Liver (tissue), 3 donors: ENCODE measurements at regions not wholly inside any gene's neighbourhood (a gene's known extent, or its start where the extent isn't known, plus 50 kb on each side); places are given as distances from the start of the nearest gene placed in this dataset.

Source experiments
- EGR1 ChIP-seq, 2 donors: IDR thresholded peaks; 2 replicates each; pipeline ENCODE4 v1.6.1; 2016 to 2018; ENCODE audit warnings: antibody characterized with exemption in 2 of 2, low read depth in 2 of 2
- FOXA1 ChIP-seq: IDR thresholded peaks from 2 replicates; pipeline ENCODE4 v1.6.1; 2016; ENCODE audit warnings: antibody characterized with exemption
- GABPA ChIP-seq, 2 donors: IDR thresholded peaks in 1 of 2; conservative IDR thresholded peaks in 1 of 2; 2 replicates each; pipeline ENCODE4 v1.6.1; 2016; ENCODE audit warnings: antibody characterized with exemption in 2 of 2, mild to moderate bottlenecking in 1 of 2, moderate library complexity in 1 of 2
- HNF4A ChIP-seq, 2 donors: conservative IDR thresholded peaks; 2 replicates each; pipeline ENCODE4 v1.6.1; 2016; ENCODE audit warnings: antibody characterized with exemption in 2 of 2, mild to moderate bottlenecking in 2 of 2
- JUND ChIP-seq, 2 donors: IDR thresholded peaks; 2 replicates each; pipeline ENCODE4 v1.6.1; 2016; ENCODE audit warnings: antibody characterized with exemption in 2 of 2
- RAD21 ChIP-seq, 2 donors: IDR thresholded peaks; 2 replicates each; pipeline ENCODE4 v1.6.1; 2016; ENCODE audit warnings: antibody characterized with exemption in 2 of 2, mild to moderate bottlenecking in 2 of 2
- RXRA ChIP-seq, 2 donors: IDR thresholded peaks; 2 replicates each; pipeline ENCODE4 v1.6.1; 2017 to 2018; ENCODE audit warnings: antibody characterized with exemption in 2 of 2, mild to moderate bottlenecking in 1 of 2
- SP1 ChIP-seq: IDR thresholded peaks from 2 replicates; pipeline ENCODE4 v1.6.1; 2018; ENCODE audit warnings: antibody characterized with exemption, mild to moderate bottlenecking
- TAF1 ChIP-seq: conservative IDR thresholded peaks from 2 replicates; pipeline ENCODE4 v1.6.1; 2016; ENCODE audit warnings: antibody characterized with exemption, mild to moderate bottlenecking
- TF ChIP-seq, protein P1 (sequence below): fragments of 150-350 bp; IDR thresholded peaks from 2 replicates; pipeline ENCODE4 v1.5.1; 2017; ENCODE audit warnings: improper control_type of control experiment, low read depth, low read length; ENCODE audit not compliant: missing input control
- TF ChIP-seq, protein P2 (sequence below): IDR thresholded peaks from 2 replicates; pipeline ENCODE4 v1.6.1; 2016; ENCODE audit warnings: antibody characterized with exemption
- TF ChIP-seq, protein P3 (sequence below): IDR thresholded peaks from 2 replicates; pipeline ENCODE4 v1.6.1; 2016; ENCODE audit warnings: antibody characterized with exemption
- donor health status: healthy.
- donor health status: healthy.

DNA sequence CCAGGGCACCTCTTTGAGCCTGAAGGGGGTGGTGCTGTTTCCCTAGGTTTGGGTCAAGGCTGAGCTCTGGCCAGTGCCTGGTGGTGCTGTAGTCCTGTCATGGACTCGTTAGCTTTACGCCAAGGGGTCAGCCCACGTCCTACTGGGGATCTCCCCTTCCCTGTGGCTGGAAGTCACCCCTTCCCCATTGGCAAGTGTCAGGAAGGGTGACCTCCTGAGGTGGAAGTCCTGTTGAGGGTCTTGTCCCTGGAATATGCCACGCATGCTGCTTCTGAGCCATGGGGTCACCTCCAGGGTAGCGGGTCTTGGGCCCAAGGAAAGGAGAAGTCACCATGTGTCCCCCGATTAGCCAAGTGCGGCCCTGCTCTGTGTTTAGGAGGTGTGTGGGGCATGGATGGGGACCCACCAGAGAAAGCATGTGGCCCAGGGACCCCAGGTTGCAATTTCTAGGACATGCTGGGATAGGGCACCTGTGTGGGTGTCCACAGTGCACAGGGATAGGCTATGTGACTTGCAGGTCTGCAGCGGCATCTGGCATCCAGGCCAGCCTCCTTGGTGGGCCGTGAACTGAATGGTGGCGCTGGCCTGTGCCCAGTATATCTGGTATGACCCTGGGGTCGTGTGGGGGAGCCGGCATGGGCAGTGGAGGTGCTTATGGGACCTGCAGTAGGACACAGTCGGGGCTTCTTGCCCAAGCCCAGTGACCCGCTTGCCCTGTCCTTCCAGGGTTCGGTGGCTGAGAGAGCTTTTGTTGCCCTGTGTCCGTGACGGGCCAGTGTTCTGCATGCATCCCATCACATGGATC is 226.7 kb downstream of the SNRPN start:
- TF ChIP-seq, protein P1, sequence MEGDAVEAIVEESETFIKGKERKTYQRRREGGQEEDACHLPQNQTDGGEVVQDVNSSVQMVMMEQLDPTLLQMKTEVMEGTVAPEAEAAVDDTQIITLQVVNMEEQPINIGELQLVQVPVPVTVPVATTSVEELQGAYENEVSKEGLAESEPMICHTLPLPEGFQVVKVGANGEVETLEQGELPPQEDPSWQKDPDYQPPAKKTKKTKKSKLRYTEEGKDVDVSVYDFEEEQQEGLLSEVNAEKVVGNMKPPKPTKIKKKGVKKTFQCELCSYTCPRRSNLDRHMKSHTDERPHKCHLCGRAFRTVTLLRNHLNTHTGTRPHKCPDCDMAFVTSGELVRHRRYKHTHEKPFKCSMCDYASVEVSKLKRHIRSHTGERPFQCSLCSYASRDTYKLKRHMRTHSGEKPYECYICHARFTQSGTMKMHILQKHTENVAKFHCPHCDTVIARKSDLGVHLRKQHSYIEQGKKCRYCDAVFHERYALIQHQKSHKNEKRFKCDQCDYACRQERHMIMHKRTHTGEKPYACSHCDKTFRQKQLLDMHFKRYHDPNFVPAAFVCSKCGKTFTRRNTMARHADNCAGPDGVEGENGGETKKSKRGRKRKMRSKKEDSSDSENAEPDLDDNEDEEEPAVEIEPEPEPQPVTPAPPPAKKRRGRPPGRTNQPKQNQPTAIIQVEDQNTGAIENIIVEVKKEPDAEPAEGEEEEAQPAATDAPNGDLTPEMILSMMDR: no peak
- TF ChIP-seq EGR1 (IDR thresholded peaks at IDR 0.05; ENCODE audit: low read depth in 2 of 2) (no peak), GABPA (IDR thresholded peaks at IDR 0.05 in 1 of 2, conservative IDR thresholded peaks at IDR 0.05 in 1 of 2) (no peak), RAD21 (IDR thresholded peaks at IDR 0.05) (no peak), RXRA (IDR thresholded peaks at IDR 0.05) (no peak), FOXA1 (no peak), TAF1 (no peak), JUND (IDR thresholded peaks at IDR 0.05) (no peak), SP1 (no peak), HNF4A (conservative IDR thresholded peaks at IDR 0.05) (no peak)
- TF ChIP-seq, protein P2, sequence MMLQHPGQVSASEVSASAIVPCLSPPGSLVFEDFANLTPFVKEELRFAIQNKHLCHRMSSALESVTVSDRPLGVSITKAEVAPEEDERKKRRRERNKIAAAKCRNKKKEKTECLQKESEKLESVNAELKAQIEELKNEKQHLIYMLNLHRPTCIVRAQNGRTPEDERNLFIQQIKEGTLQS: no peak
- TF ChIP-seq, protein P3, sequence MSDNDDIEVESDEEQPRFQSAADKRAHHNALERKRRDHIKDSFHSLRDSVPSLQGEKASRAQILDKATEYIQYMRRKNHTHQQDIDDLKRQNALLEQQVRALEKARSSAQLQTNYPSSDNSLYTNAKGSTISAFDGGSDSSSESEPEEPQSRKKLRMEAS: no peak
